Activated CD4-positive, alpha-beta memory T cell treated with anti-CD3 and anti-CD28 coated beads for 36 hours (primary cell): ENCODE measurements at regions not wholly inside any gene's neighbourhood (a gene's known extent, or its start where the extent isn't known, plus 50 kb on each side); places are given as distances from the start of the nearest gene placed in this dataset.
A peak's percentile ranks its signal among the peaks of the same experiment; 100 is the strongest.

ENCODE experiments used
- CTCF ChIA-PET: fragments of 350-600 bp; sonication (Branson Sonifier 250); formaldehyde crosslinking; loops from one replicate; lab custom pipeline; 2021; ENCODE audit warnings: antibody characterized with exemption, inconsistent platforms; lab: Charles Lee
- POLR2A ChIA-PET: fragments of 350-600 bp; sonication (Branson Sonifier 250); formaldehyde crosslinking; loops from one replicate; lab custom pipeline; 2021; ENCODE audit warnings: antibody characterized with exemption; lab: Charles Lee
- DNase-seq: peaks from one replicate; pipeline ENCODE4 v3.0.0-alpha.2; 2020
- H3K27ac Mint-ChIP-seq: one replicate; pipeline ENCODE4 v1.8.0; 2021; ENCODE audit warnings: mixed read lengths
- H3K27me3 Mint-ChIP-seq: one replicate; pipeline ENCODE4 v1.8.0; 2021; ENCODE audit warnings: mixed read lengths
- H3K36me3 Mint-ChIP-seq: one replicate; pipeline ENCODE4 v1.8.0; 2021; ENCODE audit warnings: mixed read lengths
- H3K4me1 Mint-ChIP-seq: one replicate; pipeline ENCODE4 v1.8.0; 2021; ENCODE audit warnings: low read depth, mixed read lengths
- H3K4me3 Mint-ChIP-seq: one replicate; pipeline ENCODE4 v1.8.0; 2021; ENCODE audit warnings: mild to moderate bottlenecking, mixed read lengths
- H3K9me3 Mint-ChIP-seq: one replicate; pipeline ENCODE4 v1.8.0; 2021; ENCODE audit warnings: mixed read lengths
- intact Hi-C: fragments of 100-400 bp; cut with micrococcal nuclease; formaldehyde crosslinking; loops from one replicate; pipeline ENCODE4 v1.15.1; 2023

DNA sequence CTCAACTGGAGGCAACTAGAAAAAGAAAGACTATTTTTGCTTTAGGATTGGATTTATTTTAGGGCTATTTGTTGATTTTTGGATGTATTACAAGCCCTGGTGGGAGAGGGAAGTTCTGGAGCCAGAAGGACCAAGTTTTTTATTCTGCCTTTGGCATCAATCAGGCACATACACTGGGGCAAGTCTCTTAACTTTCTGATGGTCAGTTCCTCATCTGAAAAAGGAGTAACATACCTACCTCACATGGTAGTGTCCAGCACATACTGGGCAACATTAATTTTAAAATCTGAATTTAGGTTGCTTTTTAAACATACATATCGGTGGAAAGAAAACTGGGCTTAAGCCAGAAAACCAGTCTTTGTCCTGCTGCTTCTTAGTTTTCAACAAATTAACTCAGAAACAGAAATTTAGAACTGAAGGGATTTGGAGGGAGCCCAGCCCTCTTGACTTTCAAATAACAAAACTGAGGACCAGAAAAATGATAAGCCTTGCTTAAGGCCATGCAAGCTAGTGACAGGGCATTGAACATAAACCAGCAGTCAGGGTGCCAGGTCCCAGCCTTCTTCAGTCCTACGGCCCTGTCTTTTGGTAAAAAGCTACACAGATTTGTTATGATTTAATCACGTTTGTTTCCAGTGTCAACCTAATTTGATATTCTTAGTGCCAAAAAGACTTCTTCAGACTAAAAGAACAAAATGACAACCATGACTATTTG lies 90.2 kb upstream of the SLC38A2 start:
- H3K36me3 Mint-ChIP-seq: no peaks in the 10 kb centered on the region
- intact Hi-C loops: no loop called here
- H3K9me3 Mint-ChIP-seq: no peaks in the 10 kb centered on the region
- DNase-seq: no peak
- ChIA-PET CTCF (no interaction called here), POLR2A (no interaction called here)
- H3K27ac Mint-ChIP-seq: no peak overlapping the region
- no peak overlapping the region for H3K4me3 Mint-ChIP-seq
- H3K27me3 Mint-ChIP-seq: no peaks in the 10 kb centered on the region
- H3K4me1 Mint-ChIP-seq: peaks cover 38% of the 10 kb centered on the region

DNA sequence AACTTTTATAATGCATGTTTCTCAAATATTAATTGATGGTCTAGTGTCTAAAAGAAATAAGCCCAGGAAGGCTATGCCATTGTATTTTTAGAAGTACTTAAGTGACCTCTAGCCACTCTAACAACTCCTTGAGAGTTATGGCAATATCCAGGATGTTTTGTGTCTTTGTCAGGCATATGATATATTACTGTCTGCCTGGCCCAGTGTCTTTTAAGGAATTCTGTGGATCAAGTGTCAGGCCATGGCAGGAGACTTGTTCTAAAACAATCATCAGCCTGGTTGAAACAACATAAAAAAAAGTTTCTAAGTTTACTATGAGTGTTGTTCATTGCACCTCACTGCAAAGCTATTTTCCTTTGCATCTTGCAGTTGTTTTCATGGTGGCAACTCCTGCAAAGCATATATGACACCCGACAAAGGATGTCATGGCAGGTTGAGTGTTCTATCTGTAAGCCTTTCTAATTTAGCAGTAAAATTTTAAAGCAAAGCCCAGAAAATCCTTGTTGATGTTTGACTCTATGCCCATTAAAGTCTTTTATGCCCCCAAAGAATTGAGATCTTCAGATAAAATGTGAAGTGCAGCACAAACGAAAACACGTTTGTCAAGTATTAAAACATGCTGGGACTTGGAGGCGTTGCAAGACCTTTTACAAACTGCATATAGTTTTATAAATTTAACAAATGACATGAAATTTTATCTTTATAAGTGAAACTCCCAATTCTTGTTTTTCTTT lies 89.5 kb upstream of the SLC38A2 start:
- no peak for DNase-seq
- ChIA-PET POLR2A (no interaction called here), CTCF (no interaction called here)
- no peaks in the 10 kb centered on the region for H3K9me3 Mint-ChIP-seq
- peaks cover 38% of the 10 kb centered on the region for H3K4me1 Mint-ChIP-seq
- no peaks in the 10 kb centered on the region for H3K36me3 Mint-ChIP-seq
- no peak overlapping the region for H3K4me3 Mint-ChIP-seq
- intact Hi-C loops: no loop called here
- no peaks in the 10 kb centered on the region for H3K27me3 Mint-ChIP-seq
- H3K27ac Mint-ChIP-seq: no peak overlapping the region

DNA sequence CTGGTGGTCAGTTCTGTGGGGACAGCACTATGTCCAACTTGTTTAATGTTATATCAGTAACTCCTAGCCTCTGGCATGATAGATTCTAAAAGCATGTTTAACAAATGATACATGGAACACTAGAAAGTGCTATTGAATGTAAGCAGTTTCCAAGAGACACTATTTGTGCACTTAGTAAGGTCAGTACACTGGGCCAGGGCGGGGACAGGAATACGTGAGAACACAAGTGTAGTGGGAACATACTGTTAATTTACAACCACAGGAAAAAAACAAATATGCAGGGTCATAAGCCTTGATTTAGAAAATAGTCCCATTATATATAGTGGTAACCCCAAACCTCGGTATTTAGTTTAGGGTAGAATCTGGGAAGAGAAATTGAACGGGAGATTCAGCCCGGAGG lies 88.9 kb upstream of the SLC38A2 start:
- ChIA-PET CTCF (no interaction called here), POLR2A (no interaction called here)
- Mint-ChIP-seq H3K4me1 (peaks cover 41% of the 10 kb centered on the region), H3K36me3 (no peaks in the 10 kb centered on the region), H3K27me3 (no peaks in the 10 kb centered on the region), H3K27ac (no peak overlapping the region), H3K4me3 (no peak overlapping the region), H3K9me3 (no peaks in the 10 kb centered on the region)
- intact Hi-C loops: no loop called here
- DNase-seq: no peak

DNA sequence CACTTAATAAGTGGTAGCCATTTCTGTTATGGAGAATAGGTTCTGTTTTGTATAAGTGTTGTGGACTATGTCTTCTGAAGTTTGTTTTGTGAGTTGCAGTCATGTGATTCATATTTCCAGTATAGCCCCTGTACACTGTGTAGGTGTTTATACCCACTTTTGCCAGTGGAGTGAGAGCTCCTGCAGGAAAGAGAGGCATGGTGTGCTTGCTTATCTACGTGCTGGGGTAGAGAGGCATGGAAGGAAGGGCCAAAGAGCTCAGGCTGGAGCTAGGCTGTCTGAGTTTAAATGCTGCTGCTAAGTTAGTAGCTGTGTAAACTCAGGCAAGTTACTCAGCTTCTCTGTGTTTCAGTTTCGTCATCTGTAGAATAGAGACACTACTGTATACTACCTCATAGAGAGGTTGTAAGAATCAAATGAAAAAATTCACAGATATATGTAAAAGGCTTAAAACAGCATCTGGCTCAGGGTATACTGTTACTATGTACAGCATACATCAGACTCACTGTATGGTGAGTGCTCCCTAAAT lies 88.2 kb upstream of the SLC38A2 start:
- Mint-ChIP-seq H3K9me3 (no peaks in the 10 kb centered on the region), H3K4me1 (peaks cover 48% of the 10 kb centered on the region), H3K36me3 (no peaks in the 10 kb centered on the region), H3K27ac (peak overlapping the region; percentile 71), H3K27me3 (no peaks in the 10 kb centered on the region), H3K4me3 (no peak overlapping the region)
- intact Hi-C loops: no loop called here
- peak; percentile 26 for DNase-seq
- CTCF ChIA-PET: no interaction called here
- POLR2A ChIA-PET: interaction anchor here (1.1 to 1.8 kb wide), 2 partner anchors 77 to 89 kb away, joined by 5 to 7 read pairs; no protein-coding TSS in a partner anchor

DNA sequence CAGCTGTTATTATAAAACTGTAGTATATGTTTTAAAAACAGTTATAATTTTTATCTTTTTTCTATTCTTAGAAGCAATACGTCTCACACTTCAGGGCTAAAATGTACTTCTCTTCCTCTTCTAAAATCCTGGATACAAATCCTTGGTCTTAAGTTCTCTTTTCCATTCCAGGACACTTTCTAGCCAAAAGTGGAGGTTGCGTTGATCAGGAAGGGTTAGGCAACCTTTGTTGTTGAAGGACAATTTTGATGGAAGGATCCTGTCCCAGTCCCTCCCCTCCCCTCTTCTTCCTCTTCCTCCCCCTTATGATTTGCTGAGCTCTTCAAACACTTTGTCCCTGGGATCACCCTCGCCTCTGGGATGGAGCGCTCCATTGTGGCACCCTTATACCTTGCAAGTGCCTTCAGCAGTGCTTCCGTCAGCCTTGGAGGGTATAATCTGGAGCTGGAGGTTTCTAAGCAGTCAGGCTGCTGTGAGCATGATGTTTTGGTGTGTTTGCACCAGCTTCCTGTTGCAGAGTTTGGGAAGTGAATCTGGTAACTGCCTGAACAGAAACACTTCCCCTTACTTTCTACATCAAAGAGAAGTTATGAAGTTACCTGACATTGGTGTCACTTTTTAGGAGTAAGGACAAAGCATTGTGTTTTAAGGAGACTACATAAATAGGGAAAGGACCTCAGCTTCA lies 87.4 kb upstream of the SLC38A2 start:
- Mint-ChIP-seq H3K9me3 (no peaks in the 10 kb centered on the region), H3K4me3 (peak overlapping the region; percentile 44), H3K27ac (peak overlapping the region; percentile 79), H3K36me3 (no peaks in the 10 kb centered on the region), H3K27me3 (no peaks in the 10 kb centered on the region), H3K4me1 (peaks cover 55% of the 10 kb centered on the region)
- DNase-seq: peak; percentile 18
- intact Hi-C loops: loop anchor here (1.0 to 5.0 kb wide), 8 partner anchors 13 to 335 kb away; partner anchors contain the start of genes SLC38A1 and SLC38A2
- ChIA-PET CTCF (no interaction called here), POLR2A (interaction anchor here (0.7 to 1.8 kb wide), 4 partner anchors 72 to 203 kb away, joined by 3 to 7 read pairs (median 4); no protein-coding TSS in a partner anchor)

DNA sequence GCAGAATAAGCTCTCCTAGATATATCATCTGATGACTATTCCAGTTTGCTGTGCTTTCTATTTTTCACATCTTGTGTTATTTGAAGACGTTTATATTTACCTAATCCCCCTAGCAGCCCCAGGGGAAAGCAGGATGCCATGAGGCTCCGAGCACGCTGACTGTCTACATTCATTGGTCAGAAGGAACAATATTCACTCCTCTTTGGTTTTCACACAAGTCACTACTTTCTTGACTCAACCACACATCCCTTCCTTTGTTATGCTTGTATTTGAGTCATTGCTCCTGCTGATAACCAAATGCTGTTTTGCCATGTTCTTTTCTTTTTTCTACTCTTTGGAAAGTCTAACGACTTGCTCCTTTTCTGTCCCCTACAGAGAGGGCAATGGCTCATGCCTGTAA lies 86.5 kb upstream of the SLC38A2 start:
- Mint-ChIP-seq H3K36me3 (no peaks in the 10 kb centered on the region), H3K9me3 (no peaks in the 10 kb centered on the region), H3K4me3 (peak overlapping the region; percentile 8), H3K27me3 (no peaks in the 10 kb centered on the region), H3K27ac (peak overlapping the region; percentile 85), H3K4me1 (peaks cover 59% of the 10 kb centered on the region)
- intact Hi-C loops: loop anchor here (1.0 to 5.0 kb wide), 8 partner anchors 14 to 336 kb away; partner anchors contain the start of genes SLC38A1 and SLC38A2
- POLR2A ChIA-PET: interaction anchor here (1.1 to 1.9 kb wide), 4 partner anchors 65 to 87 kb away, joined by 3 to 7 read pairs (median 4); no protein-coding TSS in a partner anchor
- CTCF ChIA-PET: interaction anchor here (0.6 kb wide), 1 partner anchor 562 kb away, joined by 3 read pairs; no protein-coding TSS in a partner anchor
- DNase-seq: peak; percentile 55

DNA sequence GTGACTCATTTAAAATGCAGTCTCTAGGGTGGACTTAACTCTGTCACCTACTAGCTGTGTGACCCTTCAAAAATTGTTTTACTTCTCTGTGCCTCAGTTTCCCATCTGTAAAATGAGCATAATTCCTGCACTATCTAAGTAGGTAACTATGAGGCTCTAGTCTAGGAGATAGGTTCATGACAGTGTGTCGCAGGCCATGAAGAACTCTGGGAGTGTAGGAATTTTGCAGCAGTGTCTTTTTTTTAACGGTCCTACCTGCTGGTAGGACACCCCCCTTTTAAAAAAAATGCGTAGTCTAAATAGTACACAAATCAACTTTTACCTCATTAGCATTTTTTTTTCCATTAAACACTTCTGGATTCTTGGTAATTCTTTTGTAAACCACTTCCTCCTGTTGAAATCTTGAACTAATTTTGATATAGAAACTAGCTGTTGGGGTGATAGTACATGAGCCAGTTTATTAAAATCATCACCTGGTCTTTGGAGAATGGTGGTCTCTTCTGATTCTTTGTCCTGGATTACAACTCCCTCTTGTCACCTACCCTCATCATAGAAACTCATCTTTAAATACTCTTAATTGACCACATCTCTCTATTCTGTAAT lies 86.0 kb upstream of the SLC38A2 start:
- H3K4me3 Mint-ChIP-seq: peak overlapping the region; percentile 8
- DNase-seq: no peak
- CTCF ChIA-PET: no interaction called here

DNA sequence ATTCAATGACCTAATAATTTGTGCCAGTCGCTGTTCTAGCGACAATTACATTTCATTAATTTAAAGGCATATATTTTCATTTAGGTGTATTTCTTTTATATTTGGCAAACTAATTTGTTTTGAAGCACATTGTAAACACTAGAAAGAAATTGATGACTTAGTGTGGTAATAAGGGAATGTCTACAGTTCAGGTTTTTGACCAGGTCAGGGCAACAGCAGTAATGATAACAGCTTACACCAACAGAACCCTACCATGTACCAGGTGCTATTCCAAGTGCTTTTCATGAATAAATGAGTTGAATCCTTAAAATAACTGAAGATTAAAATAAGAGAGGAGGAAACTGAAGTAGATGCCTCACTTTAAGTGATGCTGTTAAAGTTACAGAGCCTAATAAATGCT lies 85.4 kb upstream of the SLC38A2 start:
- no peaks in the 10 kb centered on the region for H3K27me3 Mint-ChIP-seq
- H3K27ac Mint-ChIP-seq: peak overlapping the region; percentile 85
- CTCF ChIA-PET: no interaction called here
- H3K9me3 Mint-ChIP-seq: no peaks in the 10 kb centered on the region
- intact Hi-C loops: loop anchor here (1.0 to 5.0 kb wide), 9 partner anchors 15 to 337 kb away; partner anchors contain the start of genes SLC38A1 and SLC38A2
- POLR2A ChIA-PET: interaction anchor here (1.9 kb wide), 1 partner anchor 66 kb away, joined by 5 read pairs; no protein-coding TSS in a partner anchor
- no peaks in the 10 kb centered on the region for H3K36me3 Mint-ChIP-seq
- H3K4me3 Mint-ChIP-seq: no peak overlapping the region
- H3K4me1 Mint-ChIP-seq: peaks cover 59% of the 10 kb centered on the region
- no peak for DNase-seq

More for the DNA sequence above, 86.0 kb upstream of the SLC38A2 start:
- Mint-ChIP-seq H3K27ac (peak overlapping the region; percentile 85), H3K36me3 (no peaks in the 10 kb centered on the region), H3K27me3 (no peaks in the 10 kb centered on the region), H3K4me1 (peaks cover 59% of the 10 kb centered on the region), H3K9me3 (no peaks in the 10 kb centered on the region)
- intact Hi-C loops: loop anchor here (1.0 to 5.0 kb wide), 10 partner anchors 14 to 336 kb away; partner anchors contain the start of genes SLC38A1 and SLC38A2
- POLR2A ChIA-PET: interaction anchor here (1.1 to 1.9 kb wide), 4 partner anchors 65 to 87 kb away, joined by 3 to 7 read pairs (median 4); no protein-coding TSS in a partner anchor

DNA sequence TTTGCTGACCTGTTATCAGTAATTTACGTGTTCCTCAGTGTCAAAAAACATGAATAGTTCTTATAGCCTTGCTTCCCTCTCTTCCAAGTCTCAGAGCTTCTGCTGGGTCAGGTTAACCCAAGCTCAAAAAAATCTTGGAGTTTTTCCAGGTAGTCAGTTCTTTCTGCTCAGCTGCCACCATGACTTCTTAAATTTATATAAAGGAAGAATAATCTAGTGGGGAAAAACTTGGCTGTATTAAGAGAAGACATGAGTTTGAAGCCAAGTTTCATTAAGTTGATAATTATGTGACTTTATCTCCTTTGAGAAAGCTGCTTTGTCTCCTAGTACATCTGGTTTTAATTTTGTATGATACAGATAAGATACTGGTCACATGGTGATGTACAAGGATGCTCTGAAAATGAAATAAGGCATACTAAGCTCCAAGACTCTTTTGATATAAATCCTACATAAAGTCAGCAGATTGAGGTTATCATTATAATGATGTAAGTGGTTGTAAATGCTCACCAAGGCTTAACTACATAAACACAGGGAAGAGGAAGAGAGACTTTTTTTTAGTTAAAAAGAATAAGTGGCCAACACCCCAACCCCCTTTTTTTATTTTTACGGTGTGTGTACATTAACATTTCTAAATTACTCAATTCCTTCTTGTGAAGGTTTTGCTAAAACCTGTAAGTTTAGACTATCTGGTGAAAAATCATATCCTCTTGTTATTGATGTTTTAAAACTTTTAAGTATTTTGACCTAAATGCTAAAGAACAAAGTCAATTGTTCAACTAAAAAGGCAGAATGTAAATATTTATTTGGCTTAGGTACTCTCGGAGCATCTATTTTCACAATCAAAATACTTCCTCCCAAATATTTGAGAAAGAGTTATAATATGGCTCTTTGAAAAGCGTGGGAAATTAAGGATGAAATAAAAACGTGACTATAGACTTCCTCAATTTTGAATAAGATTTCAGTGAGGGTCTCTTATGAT lies 84.1 kb upstream of the SLC38A2 start:
- Mint-ChIP-seq H3K4me1 (peaks cover 66% of the 10 kb centered on the region), H3K9me3 (no peaks in the 10 kb centered on the region), H3K27me3 (no peaks in the 10 kb centered on the region), H3K27ac (peak overlapping the region; percentile 44), H3K4me3 (no peak overlapping the region), H3K36me3 (no peaks in the 10 kb centered on the region)
- POLR2A ChIA-PET: no interaction called here
- intact Hi-C loops: loop anchor here (1.0 to 5.0 kb wide), 3 partner anchors 26 to 239 kb away; partner anchors contain the start of gene SLC38A1
- DNase-seq: no peak
- CTCF ChIA-PET: interaction anchor here (1.1 kb wide), 1 partner anchor 103 kb away, joined by 3 read pairs; no protein-coding TSS in a partner anchor

DNA sequence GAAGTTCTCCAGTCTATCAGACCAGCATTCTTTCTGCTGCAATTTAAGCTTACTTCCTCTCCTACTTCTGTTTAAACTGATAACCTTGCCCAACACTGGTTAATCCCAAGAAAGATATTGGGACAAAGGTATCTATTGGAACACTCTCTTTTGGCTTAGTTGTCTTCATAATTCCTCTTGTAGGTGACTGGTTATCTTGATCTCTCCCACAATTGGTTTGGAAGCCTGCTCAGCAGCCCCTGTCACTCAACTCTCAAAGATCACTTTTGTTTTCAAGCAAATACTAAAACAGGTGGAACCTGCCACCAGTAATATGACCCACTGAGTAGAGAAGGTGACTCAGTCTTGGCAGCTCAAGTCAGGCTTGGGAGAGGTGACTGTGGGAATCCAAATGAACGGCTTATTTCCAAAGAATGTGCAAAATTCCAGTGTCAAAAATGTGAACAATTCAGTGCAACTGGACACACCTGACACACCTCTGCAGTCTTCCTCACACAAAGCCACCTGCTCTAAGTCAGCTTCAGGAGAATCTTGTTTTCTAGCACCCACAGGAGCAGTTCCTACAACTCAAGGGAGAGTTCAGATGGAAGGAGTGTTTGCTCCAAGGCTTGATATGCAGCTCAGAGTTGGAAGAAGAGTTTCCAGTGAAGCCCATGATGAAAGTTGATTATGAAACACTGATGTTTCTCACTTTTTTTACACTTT lies 83.2 kb upstream of the SLC38A2 start:
- ChIA-PET CTCF (interaction anchor here (1.1 kb wide), 1 partner anchor 102 kb away, joined by 3 read pairs; no protein-coding TSS in a partner anchor), POLR2A (no interaction called here)
- no peak for DNase-seq
- Mint-ChIP-seq H3K9me3 (no peaks in the 10 kb centered on the region), H3K4me1 (peaks cover 65% of the 10 kb centered on the region), H3K36me3 (no peaks in the 10 kb centered on the region), H3K4me3 (no peak overlapping the region), H3K27ac (peak overlapping the region; percentile 44), H3K27me3 (no peaks in the 10 kb centered on the region)
- intact Hi-C loops: loop anchor here (1.0 to 5.0 kb wide), 3 partner anchors 25 to 238 kb away; partner anchors contain the start of gene SLC38A1
